Transverse colon (tissue), 4 donors: ENCODE measurements at regions not wholly inside any gene's neighbourhood (a gene's known extent, or its start where the extent isn't known, plus 50 kb on each side); places are given as distances from the start of the nearest gene placed in this dataset.

Experiments used
- DNase-seq: peaks from one replicate; pipeline ENCODE4 v3.0.0-alpha.2; 2019
- H3K27ac ChIP-seq, 4 donors: fragments of 200-600 bp; sonication (generic); 2 replicates each; pipeline ENCODE4 v1.5.1; 2016 to 2018; ENCODE audit warnings: inconsistent platforms in 4 of 4
- H3K27me3 ChIP-seq: fragments of 200-600 bp; sonication (generic); 2 replicates; pipeline ENCODE4 v1.5.1; 2017; ENCODE audit warnings: inconsistent platforms
- H3K36me3 ChIP-seq, 4 donors: fragments of 200-600 bp; sonication (generic); 2 replicates each; pipeline ENCODE4 v1.5.1; 2017 to 2019; ENCODE audit warnings: inconsistent platforms in 4 of 4
- H3K4me1 ChIP-seq, 4 donors: fragments of 200-600 bp; sonication (generic); 2 replicates each; pipeline ENCODE4 v1.5.1; 2017 to 2020; ENCODE audit warnings: inconsistent platforms in 4 of 4
- H3K4me3 ChIP-seq, 4 donors: fragments of 200-600 bp; sonication (generic); 1 replicate in 1 of 4; 2 replicates in 3 of 4; pipeline versions ENCODE4 v1.5.1 to v1.6.1; 2017 to 2019; ENCODE audit warnings: inconsistent platforms in 4 of 4
- H3K9me3 ChIP-seq, 2 donors: fragments of 200-600 bp; sonication (generic); 2 replicates each; pipeline ENCODE4 v1.5.1; 2017 to 2019; ENCODE audit warnings: inconsistent platforms in 2 of 2
- CTCF ChIP-seq, 5 experiments: fragments of 200-600 bp in 3 of 5; fragments of 450-650 bp in 2 of 5; sonication (generic) in 3 of 5; IDR thresholded peaks; 1 replicate in 2 of 5; 2 replicates in 3 of 5; pipeline ENCODE4 v1.5.1; 2016 to 2017; ENCODE audit warnings: antibody characterized with exemption in 5 of 5, inconsistent platforms in 3 of 5, mild to moderate bottlenecking in 2 of 5, moderate library complexity in 1 of 5
- EP300 ChIP-seq: sonication (generic); formaldehyde crosslinking; IDR thresholded peaks from one replicate; pipeline ENCODE4 v1.6.1; 2017; ENCODE audit warnings: antibody characterized with exemption, low read depth
- POLR2A ChIP-seq: fragments of 450-650 bp; IDR thresholded peaks from one replicate; pipeline ENCODE4 v1.6.1; 2016; ENCODE audit warnings: antibody characterized with exemption, mild to moderate bottlenecking, moderate library complexity
- POLR2AphosphoS5 ChIP-seq, 3 donors: sonication (generic); formaldehyde crosslinking; IDR thresholded peaks; one replicate each; pipeline ENCODE4 v1.6.1; 2016; ENCODE audit warnings: antibody characterized with exemption in 3 of 3
- WGBS, 2 donors: methylation state at CpG; one replicate each; pipeline ENCODE4 v1.1.5; 2018; ENCODE audit warnings: low coverage in 1 of 2; 5-methylcytosine and 5-hydroxymethylcytosine counted together
- in situ Hi-C, 4 donors: fragments of 200-750 bp; cut with MboI; loops; one replicate each; pipeline versions ENCODE4 v1.15.0 to v1.15.1; 2017; ENCODE audit warnings: low sequenced_read_pairs in 3 of 4, low pct_ligation_motif_present in 1 of 4, low pct_unique_long_range_greater_than_20kb in 1 of 4
- intact Hi-C: fragments of 100-400 bp; cut with DNase I; formaldehyde crosslinking; loops from one replicate; pipeline ENCODE4 v1.15.1; 2023; ENCODE audit warnings: low total_unique reads

- intact Hi-C loops: no loop called here
- H3K27ac ChIP-seq: peak overlapping the region in 2 of 4 donors; percentile 53 to 57
- no peaks in the 10 kb centered on the region for H3K27me3 ChIP-seq
- in situ Hi-C loops: no loop called here
- TF ChIP-seq POLR2AphosphoS5 (IDR thresholded peaks at IDR 0.05): no peak
- no peak for TF ChIP-seq POLR2A
- no peak for TF ChIP-seq EP300
- TF ChIP-seq CTCF (IDR thresholded peaks at IDR 0.05): no peak
- H3K4me1 ChIP-seq: peaks cover 4 to 58% (median 16%) of the 10 kb centered on the region in 4 donors
- no peak overlapping the region for H3K4me3 ChIP-seq
- no peaks in the 10 kb centered on the region for H3K36me3 ChIP-seq
- WGBS, 2 donors: 73 to 83% methylated on average over 3 of the region's 3 CpGs
- no peak for DNase-seq
- no peaks in the 10 kb centered on the region for H3K9me3 ChIP-seq
These were observed 81.7 kb upstream of the DOCK9 start for GRCh38 chr13:99059498-99060075.

- WGBS, 2 donors: 69 to 83% methylated on average over 2 to 4 of the region's 4 CpGs
- Histone ChIP-seq H3K4me3 (no peak overlapping the region), H3K27ac (peak overlapping the region; percentile 36 to 70 (median 68)), H3K4me1 (peaks cover 0 to 54% (median 17%) of the 10 kb centered on the region in 4 donors), H3K9me3 (no peaks in the 10 kb centered on the region), H3K36me3 (no peaks in the 10 kb centered on the region), H3K27me3 (no peaks in the 10 kb centered on the region)
- TF ChIP-seq POLR2A (no peak), POLR2AphosphoS5 (IDR thresholded peaks at IDR 0.05) (no peak), CTCF (IDR thresholded peaks at IDR 0.05) (no peak), EP300 (no peak)
- in situ Hi-C loops (no loop called here), intact Hi-C loops (no loop called here)
- DNase-seq: no peak
These were observed 83.5 kb upstream of the DOCK9 start for GRCh38 chr13:99061411-99061810.

GRCh38 chr13:99062593-99062992 lies 84.7 kb upstream of the DOCK9 start:
- Histone ChIP-seq H3K27ac (peak overlapping the region; percentile 36 to 70 (median 68)), H3K4me1 (peaks cover 8 to 57% (median 14%) of the 10 kb centered on the region in 4 donors), H3K27me3 (no peaks in the 10 kb centered on the region), H3K36me3 (no peaks in the 10 kb centered on the region), H3K9me3 (no peaks in the 10 kb centered on the region), H3K4me3 (no peak overlapping the region)
- in situ Hi-C loops (no loop called here), intact Hi-C loops (no loop called here)
- no peak for DNase-seq
- WGBS, 2 donors: 52 to 57% methylated on average over 7 to 10 of the region's 10 CpGs
- no peak for TF ChIP-seq EP300
- TF ChIP-seq CTCF (IDR thresholded peaks at IDR 0.05): no peak
- no peak for TF ChIP-seq POLR2A
- TF ChIP-seq POLR2AphosphoS5 (IDR thresholded peaks at IDR 0.05): no peak

- Histone ChIP-seq H3K27ac (peak overlapping the region; percentile 36 to 70 (median 68)), H3K4me3 (no peak overlapping the region), H3K9me3 (no peaks in the 10 kb centered on the region), H3K27me3 (no peaks in the 10 kb centered on the region), H3K36me3 (no peaks in the 10 kb centered on the region), H3K4me1 (peaks cover 9 to 54% (median 12%) of the 10 kb centered on the region in 4 donors)
- no peak for DNase-seq
- intact Hi-C loops: no loop called here
- in situ Hi-C loops: no loop called here
- 83 to 92% methylated on average over 5 to 8 of the region's 8 CpGs for WGBS, 2 donors
- TF ChIP-seq POLR2A: no peak
- TF ChIP-seq POLR2AphosphoS5 (IDR thresholded peaks at IDR 0.05): no peak
- TF ChIP-seq EP300: no peak
- TF ChIP-seq CTCF (IDR thresholded peaks at IDR 0.05): no peak
These were observed 85.3 kb upstream of the DOCK9 start for GRCh38 chr13:99063178-99063577.
